ENCODE measurements at regions not wholly inside any gene's neighbourhood (a gene's known extent, or its start where the extent isn't known, plus 50 kb on each side); places are given as distances from the start of the nearest gene placed in this dataset.
"Not testable (repeated sequence)": the region's sequence is repeated elsewhere in the genome, so short reads cannot be mapped to it uniquely, and the experiment has no call there.

GRCh38 chr18:64372850-64373249, 224.0 kb upstream of the LINC00305 start:
- WGBS (ENCODE audit: extremely low coverage, insufficient read length, low lambda C conversion rate): no CpG with 5 or more reads among the region's 2 CpGs
- Histone ChIP-seq H3K14ac (ENCODE audit: insufficient read depth, low read length) (no peak overlapping the region), H3K4ac (ENCODE audit: low read depth, low read length) (no peak overlapping the region), H3K23me2 (ENCODE audit: insufficient read length, low read depth, low read length, poor library complexity, severe bottlenecking) (no peaks in the 10 kb centered on the region), H3K79me2 (ENCODE audit: insufficient read depth, low read length) (no peaks in the 10 kb centered on the region), H2BK120ac (ENCODE audit: low read depth, low read length, poor library complexity, severe bottlenecking) (no peak overlapping the region), H3K56ac (ENCODE audit: insufficient read length, low read depth, low read length) (no peak overlapping the region), H3K9me3 (ENCODE audit: control insufficient read depth, low read depth, low read length) (no peaks in the 10 kb centered on the region), H3K27me3 (ENCODE audit: insufficient read depth, low read length) (no peaks in the 10 kb centered on the region), H4K5ac (ENCODE audit: insufficient read length, low read depth, low read length) (no peak overlapping the region), H4K20me1 (ENCODE audit: control insufficient read depth, insufficient read depth, insufficient read length) (no peaks in the 10 kb centered on the region), H4K8ac (replicated peaks; ENCODE audit: insufficient read length, low read depth, low read length) (no peak overlapping the region), H2AFZ (ENCODE audit: low read length) (no peak overlapping the region), H3K18ac (ENCODE audit: insufficient read length, low read depth, low read length) (no peak overlapping the region), H3K23ac (ENCODE audit: insufficient read length, low read depth, low read length) (no peak overlapping the region), H3K4me2 (ENCODE audit: insufficient read depth, insufficient read length, low read length) (no peak overlapping the region), H2AK5ac (ENCODE audit: insufficient read length, low read length) (no peak overlapping the region), H2BK15ac (ENCODE audit: low read depth, low read length) (no peak overlapping the region), H2BK12ac (ENCODE audit: insufficient read length, low read depth, low read length) (no peak overlapping the region), H3T11ph (ENCODE audit: low read length) (no peak overlapping the region), H2BK20ac (ENCODE audit: low read depth, low read length, poor library complexity, severe bottlenecking) (no peak overlapping the region), H3K9ac (ENCODE audit: extremely low read depth, insufficient read length, low read length) (no peak overlapping the region), H3K27ac (ENCODE audit: insufficient read length, low read depth, low read length) (no peak overlapping the region), H3K79me1 (ENCODE audit: insufficient read depth, low read depth, low read length, poor library complexity, severe bottlenecking) (no peaks in the 10 kb centered on the region), H2BK5ac (ENCODE audit: insufficient read length, low read length) (no peak overlapping the region), H4K91ac (ENCODE audit: insufficient read length, low read depth, low read length) (no peak overlapping the region), H3K4me1 (ENCODE audit: insufficient read depth, low read length) (no peaks in the 10 kb centered on the region)
- peaks cover 2 to 4% of the 10 kb centered on the region in 2 experiments; a peak in 1 of 4 replicates for H3K4me1 Mint-ChIP-seq
- H3K27ac Mint-ChIP-seq: no peak overlapping the region
- no peak for DNase-seq
- peaks cover 2 to 32% (median 4%) of the 10 kb centered on the region in 3 experiments; a peak in 6 of 7 replicates for H3K36me3 Mint-ChIP-seq (ENCODE audit: insufficient read depth in 1 of 3, low read depth in 3 of 3)
- no peaks in the 10 kb centered on the region for H3K27me3 Mint-ChIP-seq (ENCODE audit: low read depth)
- peaks cover 8 to 14% of the 10 kb centered on the region in 2 experiments; a peak in 4 of 5 replicates for H3K9me3 Mint-ChIP-seq
- H3K4me3 Mint-ChIP-seq: no peak overlapping the region
- TF ChIP-seq CTCF (conservative IDR thresholded peaks at IDR 0.05): no peak

- H3K36me3 Mint-ChIP-seq (ENCODE audit: insufficient read depth in 1 of 3, low read depth in 3 of 3); H3K4me1 Mint-ChIP-seq; H3K79me2 ChIP-seq (ENCODE audit: insufficient read depth, low read length): not testable (repeated sequence)
These were observed 221.0 kb upstream of the LINC00305 start for GRCh38 chr18:64369830-64370440.

More at GRCh38 chr18:64369830-64370440, 221.0 kb upstream of the LINC00305 start:
- H3K9me3 Mint-ChIP-seq; H3K9me3 ChIP-seq (ENCODE audit: control insufficient read depth, low read depth, low read length); H2BK5ac ChIP-seq (ENCODE audit: insufficient read length, low read length); H3K4me2 ChIP-seq (ENCODE audit: insufficient read depth, insufficient read length, low read length); H2BK120ac ChIP-seq (ENCODE audit: low read depth, low read length, poor library complexity, severe bottlenecking); H4K91ac ChIP-seq (ENCODE audit: insufficient read length, low read depth, low read length); H2BK15ac ChIP-seq (ENCODE audit: low read depth, low read length); H3K56ac ChIP-seq (ENCODE audit: insufficient read length, low read depth, low read length); H3T11ph ChIP-seq (ENCODE audit: low read length); H2AK5ac ChIP-seq (ENCODE audit: insufficient read length, low read length); H4K20me1 ChIP-seq (ENCODE audit: control insufficient read depth, insufficient read depth, insufficient read length); H3K23ac ChIP-seq (ENCODE audit: insufficient read length, low read depth, low read length); H3K79me1 ChIP-seq (ENCODE audit: insufficient read depth, low read depth, low read length, poor library complexity, severe bottlenecking); H2AFZ ChIP-seq (ENCODE audit: low read length); H3K27ac Mint-ChIP-seq; H3K23me2 ChIP-seq (ENCODE audit: insufficient read length, low read depth, low read length, poor library complexity, severe bottlenecking); H3K14ac ChIP-seq (ENCODE audit: insufficient read depth, low read length); H3K4me3 Mint-ChIP-seq; H4K5ac ChIP-seq (ENCODE audit: insufficient read length, low read depth, low read length); H3K27me3 Mint-ChIP-seq (ENCODE audit: low read depth); H4K8ac ChIP-seq (replicated peaks; ENCODE audit: insufficient read length, low read depth, low read length); H3K27me3 ChIP-seq (ENCODE audit: insufficient read depth, low read length); H2BK12ac ChIP-seq (ENCODE audit: insufficient read length, low read depth, low read length); H3K4me1 ChIP-seq (ENCODE audit: insufficient read depth, low read length); H2BK20ac ChIP-seq (ENCODE audit: low read depth, low read length, poor library complexity, severe bottlenecking); H3K4ac ChIP-seq (ENCODE audit: low read depth, low read length); H3K27ac ChIP-seq (ENCODE audit: insufficient read length, low read depth, low read length); H3K9ac ChIP-seq (ENCODE audit: extremely low read depth, insufficient read length, low read length); H3K18ac ChIP-seq (ENCODE audit: insufficient read length, low read depth, low read length); DNase-seq: not testable (repeated sequence)
- WGBS (ENCODE audit: extremely low coverage, insufficient read length, low lambda C conversion rate): no CpG with 5 or more reads among the region's 8 CpGs
